ENCODE measurements at regions not wholly inside any gene's neighbourhood (a gene's known extent, or its start where the extent isn't known, plus 50 kb on each side); places are given as distances from the start of the nearest gene placed in this dataset.
"Not testable (repeated sequence)": the region's sequence is repeated elsewhere in the genome, so short reads cannot be mapped to it uniquely, and the experiment has no call there.

DNA sequence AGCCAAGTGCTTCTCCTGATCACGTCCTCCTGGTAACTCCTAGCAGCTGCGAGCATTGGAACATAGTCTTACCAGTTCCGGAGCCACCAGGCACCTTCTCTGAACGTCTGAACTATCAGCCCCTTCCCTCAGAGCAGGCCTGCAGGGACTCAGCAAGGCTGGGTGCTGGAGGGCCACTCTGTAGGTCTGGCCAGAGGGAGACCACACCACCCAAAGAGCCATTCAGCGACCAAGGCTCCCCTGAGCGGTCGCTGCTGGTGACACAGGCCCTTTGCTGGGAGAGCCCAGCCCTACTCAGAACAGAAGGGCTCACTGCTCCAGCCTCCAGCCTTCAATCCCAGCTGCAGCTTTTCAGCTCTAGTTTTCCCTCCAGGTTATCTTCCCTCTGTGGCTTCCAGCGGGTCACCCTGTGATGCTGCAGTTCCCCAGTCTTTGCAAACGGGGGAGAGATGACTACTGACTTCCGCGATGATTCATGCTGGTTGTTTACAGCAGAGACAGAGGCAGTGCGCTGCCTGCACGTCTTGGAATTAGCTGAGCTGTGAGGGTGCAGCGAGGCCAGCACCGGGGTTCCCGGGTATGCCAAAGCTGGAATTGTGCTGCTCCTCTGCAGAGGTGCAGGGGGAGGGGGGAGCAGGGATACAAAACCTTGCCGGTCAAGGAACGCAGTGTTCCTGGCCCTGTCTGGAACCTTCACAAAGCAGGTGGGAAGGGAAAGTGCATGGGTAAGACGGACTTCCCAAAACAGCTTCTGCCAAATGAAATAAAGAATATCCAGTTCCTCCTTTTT is 161.4 kb downstream of the LY86 start:
- DNase-seq = peak; percentile 71

DNA sequence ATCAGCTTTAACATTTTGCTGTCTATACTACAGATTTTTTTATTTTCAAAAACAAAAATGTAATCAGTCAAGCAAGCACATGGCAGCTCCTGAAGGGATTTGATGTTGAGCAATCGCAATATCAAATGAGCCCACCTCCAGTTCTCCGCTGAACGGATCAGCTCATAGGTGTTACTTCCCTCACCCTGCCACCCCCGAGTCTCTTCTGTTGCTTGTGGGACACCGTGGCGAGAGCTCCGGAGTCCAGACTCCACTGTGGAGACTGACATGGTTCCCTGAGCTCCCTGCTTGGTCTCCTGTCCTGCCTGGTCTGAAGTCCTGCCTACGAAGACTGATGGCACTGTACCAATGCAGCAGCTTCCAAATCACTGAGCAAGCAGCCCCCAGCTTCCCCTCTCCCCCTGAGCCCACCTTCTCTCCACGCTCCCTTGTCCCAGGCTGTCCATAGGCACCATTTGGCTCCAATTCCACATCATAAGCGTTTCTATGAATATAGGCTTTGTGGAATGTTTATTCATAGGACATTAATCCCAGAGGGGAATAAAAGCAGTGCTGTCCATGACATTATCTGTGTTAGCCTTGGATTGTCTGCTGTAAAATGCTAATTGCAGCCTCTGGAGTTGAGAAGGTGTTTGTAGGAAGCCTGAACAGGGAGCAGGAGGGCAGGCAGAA is 162.2 kb downstream of the LY86 start:
- no peak for DNase-seq

DNA sequence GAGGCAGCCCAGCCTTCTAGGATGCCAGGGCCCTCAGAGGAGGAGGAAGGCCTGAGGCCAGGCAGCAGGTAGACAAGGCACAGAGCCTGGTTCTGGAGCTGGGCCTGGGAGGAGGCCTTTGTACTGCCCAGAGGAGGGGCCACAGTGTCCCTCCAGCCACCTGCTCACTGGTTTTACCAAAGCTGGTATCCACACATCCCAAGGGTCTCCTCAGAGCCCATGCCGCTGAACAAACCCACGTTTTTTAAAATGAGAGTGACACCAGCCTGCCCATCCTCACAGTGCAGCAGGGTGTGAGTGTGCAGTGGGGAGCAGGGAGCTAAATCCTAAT is 162.7 kb downstream of the LY86 start:
- DNase-seq = no peak

DNA sequence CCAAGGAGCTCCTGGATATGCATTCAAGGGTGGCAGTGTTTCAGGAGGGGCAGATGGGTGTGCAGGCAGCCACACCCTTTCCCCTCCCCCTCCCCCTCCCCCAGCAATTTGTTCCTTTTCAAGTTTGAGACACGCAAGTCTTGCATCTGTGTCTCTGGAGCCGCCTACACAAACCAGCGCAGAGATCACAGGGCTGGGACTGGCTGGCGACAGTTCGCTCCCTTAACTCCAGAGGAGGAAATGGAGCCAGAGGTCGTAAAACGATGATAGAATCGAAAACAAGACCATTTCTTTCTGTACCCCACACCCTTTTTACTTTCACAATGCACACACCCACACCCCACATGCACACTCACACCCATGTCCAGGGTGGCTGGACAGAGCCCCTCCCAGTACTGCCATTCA is 163.1 kb downstream of the LY86 start:
- DNase-seq = peak; percentile 57

DNA sequence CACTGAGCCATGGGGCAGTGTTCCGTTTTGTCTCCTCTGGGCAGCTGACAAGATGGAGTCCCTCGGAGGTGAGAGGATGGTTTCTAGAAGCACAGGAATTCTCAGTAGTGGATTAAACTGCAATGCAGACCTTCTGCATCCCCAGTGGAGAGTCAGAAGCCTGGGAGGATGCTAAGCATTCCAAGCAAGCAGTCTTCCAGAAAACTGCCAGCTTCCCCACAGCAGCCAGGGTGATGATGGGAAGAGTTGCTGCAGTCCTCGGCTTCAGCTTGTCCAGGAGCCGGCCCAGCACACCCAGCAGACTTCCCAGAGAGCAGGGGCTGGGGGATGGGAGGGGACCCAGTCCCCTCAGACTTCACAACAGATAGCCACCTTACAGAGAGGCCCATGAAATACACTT is 163.6 kb downstream of the LY86 start:
- DNase-seq = no peak

DNA sequence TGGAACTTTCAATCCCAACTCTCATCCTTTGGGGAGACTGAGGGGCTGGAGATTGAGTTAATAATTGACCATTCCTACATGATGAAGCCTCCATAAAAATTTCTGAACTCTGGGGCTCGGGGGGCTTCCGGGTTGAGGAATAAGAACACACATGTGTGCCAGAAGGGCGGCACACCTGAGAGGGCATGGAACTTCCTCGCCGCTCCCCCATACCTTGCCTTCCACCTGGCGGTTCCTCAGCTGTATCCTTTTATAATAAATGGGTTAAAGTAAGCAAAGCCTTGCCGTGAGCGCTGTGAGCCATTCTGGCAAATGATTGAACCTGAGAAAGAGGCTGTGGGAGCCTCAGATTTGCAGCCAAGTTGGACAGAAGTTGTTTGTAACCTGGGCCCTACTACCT is 164.8 kb downstream of the LY86 start:
- no peak for DNase-seq

DNA sequence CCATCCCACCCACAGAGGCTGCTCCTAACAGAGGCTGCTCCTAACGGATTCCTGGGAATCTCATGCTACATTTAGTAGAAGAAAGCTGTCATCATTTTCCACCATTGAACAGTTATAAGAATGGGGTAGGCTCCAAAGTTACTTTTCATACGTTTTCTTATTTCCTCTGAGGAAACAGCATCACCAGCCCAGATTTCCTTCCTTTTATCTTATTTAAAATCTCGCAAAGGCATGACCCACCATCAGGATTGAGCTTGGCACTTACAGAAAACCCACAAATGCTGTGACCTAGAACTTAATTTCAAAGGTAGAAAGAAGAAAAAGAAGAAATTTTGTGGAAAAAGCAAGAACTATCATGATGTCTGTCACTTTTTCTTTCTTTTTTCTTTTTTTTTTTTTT is 168.0 kb downstream of the LY86 start:
- DNase-seq = no peak

DNA sequence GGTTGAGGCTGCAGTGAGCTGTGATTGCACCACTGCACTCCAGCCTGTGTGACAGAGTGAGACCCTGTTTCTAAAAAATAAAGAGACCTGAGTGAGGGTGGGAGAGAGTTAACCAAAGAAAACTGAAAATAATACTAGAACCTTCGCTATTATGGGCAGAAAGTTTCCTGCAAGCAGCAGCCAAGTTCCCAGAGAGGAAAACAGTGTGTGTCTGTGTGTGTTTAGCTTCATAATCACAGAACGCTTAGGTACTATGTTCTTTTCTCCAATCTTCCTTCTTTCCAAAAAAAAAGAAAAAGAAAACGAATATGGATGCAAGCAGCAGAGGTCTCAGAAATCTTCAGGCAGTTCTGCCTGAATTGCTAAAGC is 170.0 kb downstream of the LY86 start:
- no peak for DNase-seq

DNA sequence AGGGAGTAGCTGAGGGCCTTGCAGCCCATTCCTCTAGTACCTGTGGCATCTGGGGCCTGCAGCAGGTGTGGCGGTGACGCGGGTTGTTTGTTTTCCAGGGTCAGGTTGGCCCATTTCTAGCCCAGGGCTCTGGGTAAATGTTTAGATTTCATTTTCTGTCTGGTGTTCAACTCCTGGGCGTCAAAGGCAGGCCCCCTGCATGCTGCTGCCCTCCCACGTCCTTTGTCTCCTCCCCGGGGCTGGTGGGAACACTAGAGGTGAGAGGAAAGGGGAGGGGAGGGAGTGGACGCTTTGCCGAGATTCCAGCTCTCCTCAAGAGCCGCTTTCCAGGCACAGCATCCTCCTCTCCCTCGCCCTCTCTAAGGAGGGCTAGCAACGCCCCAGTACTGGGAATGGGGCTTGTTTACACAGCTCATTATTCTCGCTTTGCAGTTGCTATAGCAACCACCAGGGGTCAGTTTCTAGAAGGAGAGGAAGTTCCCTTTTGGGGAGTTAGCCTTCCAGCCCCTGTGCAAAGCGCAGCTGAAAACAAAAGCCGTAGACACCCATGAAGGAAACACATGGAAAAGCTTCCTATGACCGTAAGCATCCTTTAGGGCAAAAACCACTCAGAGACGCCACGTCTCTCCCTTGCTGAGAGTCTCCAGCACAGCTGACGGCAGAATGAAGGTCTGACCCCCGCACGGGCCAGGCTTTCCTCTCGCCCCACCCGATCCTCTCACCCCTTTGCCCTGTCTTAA is 170.6 kb downstream of the LY86 start:
- peak; percentile 39 for DNase-seq

DNA sequence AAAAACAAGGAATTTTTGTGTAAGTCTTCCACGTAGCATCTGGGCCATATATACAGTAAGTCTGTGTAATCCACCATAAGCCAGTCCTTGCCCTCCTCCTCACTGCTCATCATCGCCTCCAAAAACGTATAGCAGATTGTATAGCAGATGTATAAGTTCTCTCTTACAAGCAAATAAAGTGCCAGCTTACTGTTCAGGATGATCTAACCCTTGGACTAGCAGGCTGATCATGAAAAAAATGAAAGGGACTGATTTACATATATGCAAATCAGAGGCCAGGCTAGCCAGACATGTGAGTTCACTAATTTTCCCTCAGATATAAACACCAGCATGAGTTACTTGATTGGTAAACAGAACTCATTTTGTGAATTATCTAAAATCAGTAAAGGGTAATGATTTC is 171.5 kb downstream of the LY86 start:
- DNase-seq = no peak

DNA sequence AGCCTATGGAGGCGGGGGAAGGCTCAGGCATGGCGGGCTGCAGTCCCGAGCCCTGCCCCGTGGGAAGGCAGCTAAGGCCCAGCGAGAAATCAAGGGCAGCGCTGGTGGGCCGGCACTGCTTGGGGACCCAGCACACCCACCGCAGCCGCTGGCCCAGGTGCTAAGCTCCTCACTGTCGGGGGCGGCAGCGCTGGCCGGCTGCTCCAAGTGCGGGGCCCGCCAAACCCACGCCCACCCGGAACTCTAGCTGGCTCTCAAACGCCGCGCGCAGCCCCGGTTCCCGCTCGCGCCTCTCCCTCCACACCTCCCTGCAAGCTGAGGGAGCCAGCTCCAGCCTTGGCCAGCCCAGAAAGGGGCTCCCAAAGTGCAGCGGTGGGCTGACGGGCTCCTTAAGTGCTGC is 174.0 kb downstream of the LY86 start:
- DNase-seq = not testable (repeated sequence)

DNA sequence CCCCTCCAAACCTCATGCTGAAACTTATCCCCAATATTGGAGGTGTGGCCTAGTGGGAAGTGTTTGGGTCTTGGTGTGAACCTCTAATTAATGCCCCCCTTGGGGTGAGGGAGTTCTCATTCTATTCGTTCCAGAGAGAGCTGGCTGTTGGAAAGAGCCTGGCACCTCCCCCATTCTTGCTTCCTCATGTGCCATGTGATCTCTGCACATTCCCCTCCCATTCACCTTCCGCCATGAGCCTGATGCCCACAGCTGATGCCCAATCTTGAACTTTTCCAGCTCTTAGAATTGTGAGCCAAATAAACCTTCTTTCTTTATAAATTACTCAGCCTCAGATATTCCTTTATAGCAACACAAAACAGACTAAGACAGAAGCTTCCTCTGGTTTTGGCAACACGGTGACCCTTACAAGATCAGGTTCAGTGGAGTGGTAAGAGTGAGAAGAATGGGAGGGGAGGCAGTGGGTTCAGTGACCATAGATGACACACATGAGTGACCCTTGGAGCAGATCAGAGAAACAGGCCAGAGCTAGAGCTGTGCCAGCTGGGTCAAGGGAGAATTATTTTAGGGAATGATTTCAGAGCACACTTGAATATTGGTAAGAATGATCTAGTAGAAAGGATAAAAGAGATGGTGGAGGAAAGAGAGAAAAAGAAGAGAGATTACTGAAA is 176.4 kb downstream of the LY86 start:
- DNase-seq = no peak

DNA sequence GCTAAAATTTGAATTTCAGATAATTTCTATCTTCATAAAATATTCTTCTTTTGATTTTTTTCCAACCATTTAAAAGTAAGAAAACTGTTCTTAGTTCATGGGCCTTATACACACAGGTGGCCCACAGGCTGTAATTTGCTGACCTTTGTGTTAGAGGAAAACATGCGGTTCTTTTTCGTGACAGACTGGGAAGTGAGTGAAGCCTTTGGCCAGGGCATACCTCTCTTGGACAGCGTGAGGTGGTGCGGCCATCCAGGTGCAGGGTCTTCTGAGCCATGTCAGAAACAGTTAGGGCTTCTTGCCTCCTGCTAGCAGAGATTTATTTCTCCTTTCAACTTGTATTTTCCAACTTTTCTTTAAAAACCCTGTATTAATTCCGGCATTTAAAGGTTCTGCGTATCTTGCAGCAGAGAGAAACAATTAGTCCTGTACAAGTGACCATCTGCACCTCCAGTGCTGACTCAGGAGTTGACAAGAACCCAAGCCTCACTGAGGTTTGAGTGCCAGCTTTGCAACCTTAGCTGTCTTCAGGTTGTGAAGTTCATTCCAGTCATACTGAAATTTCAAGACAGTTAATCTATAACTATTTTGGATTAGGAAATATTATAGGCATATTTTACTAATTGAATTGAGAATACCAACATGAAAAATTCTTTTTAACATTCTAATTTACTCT is 177.8 kb downstream of the LY86 start:
- DNase-seq = no peak

DNA sequence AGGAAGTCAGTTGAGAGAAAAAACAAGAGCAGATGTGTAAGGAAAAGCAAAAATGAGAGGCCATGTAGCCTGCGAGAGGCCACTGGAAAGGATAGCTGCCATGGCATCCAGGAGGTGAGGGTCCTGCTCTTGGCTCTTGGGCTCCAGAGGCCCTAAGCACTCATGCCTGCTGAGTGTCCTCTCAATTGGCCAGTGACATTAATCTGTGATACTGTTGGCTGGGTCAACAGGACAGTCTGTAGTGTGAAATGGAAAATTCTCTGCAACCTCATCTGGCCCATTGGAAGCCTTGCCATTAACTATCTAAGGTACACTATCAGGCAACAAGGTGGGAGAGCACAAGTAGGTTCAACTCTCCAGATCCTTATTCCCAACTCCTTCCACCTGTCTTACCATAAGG is 180.9 kb downstream of the LY86 start:
- DNase-seq = no peak

DNA sequence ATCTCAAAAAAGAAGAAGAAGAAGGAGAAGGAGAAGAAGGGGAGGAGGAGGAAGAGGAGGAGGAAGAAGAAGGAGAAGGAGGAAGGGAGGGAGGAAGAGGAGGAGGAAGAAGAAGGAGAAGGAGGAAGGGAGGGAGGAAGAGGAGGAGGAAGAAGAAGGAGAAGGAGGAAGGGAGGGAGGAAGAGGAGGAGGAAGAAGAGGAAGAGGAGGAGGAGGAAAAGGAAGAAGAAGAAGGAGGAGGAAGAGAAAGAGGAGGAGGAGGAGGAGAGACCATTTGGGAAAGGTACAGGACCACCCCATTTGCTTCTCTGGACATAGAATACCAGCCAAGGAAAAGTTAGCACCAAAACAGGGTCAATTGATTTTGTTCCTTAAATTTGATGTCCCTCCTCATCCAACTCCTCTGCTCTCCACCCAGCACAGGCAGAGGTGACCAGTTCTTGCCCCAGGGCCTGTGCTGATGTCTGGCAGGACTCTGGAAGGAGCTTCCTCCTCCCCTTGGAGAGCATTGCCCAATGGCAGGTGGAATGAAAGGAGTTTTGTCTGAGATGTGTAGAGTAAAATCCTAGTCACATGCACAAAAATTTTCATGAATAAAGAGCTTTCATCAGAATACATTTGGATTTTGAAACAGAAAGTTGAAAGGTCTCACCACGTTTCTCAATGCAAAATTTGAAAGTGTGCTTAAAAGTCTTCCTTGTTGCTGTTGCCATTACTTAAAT is 182.9 kb downstream of the LY86 start:
- DNase-seq = no peak

DNA sequence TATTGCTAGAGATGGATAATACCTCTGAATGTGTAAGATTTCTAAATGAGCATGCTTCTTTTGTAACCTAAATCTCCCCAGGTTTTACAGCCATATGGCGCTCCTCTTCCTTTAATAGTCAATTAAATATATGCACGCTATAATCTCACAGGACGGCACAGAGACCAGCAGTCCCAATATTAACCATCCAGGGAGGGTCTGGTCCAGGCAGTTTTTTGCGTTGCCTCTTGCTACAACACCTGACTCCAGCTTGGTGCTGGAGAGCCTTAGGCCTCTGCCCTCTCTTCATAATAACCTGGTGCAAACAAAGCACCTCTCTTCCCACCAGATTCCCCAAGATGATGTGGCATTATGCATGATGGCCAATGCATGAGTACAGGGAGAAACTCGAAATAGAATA is 183.4 kb downstream of the LY86 start:
- no peak for DNase-seq

DNA sequence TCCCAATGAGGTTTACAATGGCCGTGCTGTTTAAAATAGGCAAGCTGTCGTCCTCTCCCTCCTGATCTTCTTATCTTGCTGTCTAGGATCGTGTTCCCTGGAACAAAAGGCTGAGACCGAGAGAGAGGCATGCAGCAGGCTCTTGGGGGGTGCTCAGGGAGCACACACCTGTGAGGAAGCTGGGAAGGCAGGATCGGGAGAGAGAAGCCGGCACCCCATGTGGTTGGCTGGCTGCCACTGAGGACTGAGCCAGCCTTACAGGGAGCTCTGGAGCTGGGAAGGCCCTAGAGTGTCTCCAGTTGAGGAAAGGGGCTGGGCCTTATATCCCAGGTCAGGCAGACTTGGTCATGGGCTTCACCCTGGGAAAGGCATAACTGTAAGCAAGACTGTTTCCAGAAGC is 184.2 kb downstream of the LY86 start:
- DNase-seq = no peak

DNA sequence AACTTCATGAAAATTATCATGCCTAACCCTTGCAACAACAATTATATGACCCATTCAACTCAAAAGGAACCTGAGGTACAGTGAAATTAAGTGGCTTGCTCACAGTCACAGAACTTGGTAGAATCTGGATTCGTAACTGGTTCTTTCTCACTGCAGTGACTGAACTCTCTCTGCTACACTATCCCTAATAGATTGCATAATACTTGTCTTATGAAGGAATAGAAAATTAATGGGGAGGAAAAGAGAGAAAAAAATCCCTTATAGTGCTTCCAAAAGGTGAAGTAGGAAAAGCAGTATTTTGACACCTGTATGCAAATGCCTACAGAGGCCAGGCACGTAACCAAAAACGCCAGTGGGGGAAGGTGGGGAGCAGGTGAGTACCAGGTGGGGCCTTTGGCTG is 186.6 kb downstream of the LY86 start:
- no peak for DNase-seq

DNA sequence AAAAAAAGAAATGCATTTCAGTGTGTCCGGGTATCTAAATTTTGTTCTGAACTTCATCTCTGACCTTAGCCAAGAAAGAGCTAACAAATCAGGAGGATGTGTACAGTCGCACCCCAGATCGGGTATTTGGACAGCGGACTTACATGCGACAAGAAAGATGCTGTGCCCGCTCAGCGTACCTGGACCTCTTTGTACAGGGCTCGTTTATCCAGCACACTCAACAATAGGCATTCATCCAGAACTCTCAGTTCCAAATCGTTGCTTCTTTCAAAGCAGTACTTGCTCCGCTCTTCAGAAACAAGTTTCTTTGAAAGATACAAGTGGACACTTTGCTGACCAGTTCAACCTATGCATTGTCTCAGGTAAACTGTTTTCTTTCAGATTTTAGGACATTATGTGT is 191.7 kb downstream of the LY86 start:
- no peak for DNase-seq

DNA sequence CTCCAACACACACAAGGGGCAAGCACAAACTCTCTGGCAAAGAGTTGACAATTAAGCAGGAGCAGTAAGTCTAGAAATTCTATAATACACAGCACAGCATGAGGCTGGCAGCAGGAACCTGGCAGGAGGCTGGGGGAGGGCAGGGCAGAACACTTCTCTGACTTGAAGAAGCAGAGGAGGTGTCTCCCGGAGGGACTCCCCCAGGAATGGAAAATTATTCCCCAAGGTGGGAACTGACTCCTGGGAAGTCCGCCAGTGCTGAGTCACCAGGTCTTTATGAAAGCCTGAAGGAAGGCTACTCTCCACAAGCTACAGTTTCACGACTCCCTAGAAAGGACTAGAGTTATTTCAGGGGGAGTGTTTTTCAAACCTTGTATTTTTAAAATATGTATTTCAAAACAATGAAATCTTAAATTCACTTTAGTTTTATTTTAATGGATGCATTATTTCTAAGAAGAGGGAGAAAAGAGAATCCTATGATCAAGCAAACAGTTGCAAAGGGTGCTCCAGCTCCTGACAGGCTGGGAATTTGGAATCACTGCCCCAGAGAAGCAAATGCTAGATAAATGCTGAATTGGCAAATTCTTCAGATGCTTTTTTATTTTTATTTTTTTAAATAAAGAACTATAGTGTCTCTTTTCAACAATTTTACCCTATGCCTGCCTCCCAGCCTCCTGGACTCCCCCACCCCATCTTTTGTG is 192.8 kb downstream of the LY86 start:
- DNase-seq = no peak

DNA sequence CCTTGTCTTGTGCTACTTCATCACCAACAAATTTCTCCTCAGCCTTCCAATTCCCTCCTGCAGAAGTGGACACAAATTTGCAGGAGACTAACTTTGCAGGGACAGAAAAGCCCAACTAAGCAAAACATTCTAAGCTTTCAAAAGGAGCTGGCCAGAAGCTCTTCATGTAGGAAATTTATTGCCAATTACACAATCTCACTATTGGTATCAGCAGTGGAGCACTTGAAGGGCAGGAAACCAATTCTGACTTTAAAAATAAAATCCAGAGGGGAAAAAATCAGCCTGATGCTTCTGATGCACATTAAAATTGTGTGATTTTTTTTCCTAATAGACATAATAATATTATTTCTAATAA is 193.3 kb downstream of the LY86 start:
- no peak for DNase-seq

DNA sequence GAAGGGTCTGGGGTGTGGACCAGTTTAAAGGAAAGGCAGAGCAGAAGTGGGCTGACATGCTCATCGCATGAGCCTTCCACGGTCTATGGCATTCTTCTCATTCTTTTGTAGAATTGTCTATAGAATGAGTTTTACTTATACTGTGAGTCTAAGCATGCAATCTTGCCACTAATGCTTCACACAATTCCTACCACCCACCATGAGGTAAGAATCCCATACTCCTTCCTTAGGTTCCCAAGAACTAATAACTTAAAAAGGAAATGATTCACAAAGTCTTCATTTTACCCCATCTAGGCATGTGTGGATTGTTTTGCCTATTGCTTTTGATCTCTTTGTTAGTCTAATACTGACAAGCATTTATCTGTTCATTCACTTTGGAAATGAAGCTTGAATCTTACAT is 195.2 kb downstream of the LY86 start:
- DNase-seq = no peak
